Activated naive CD8-positive, alpha-beta T cell treated with anti-CD3 and anti-CD28 coated beads for 36 hours (primary cell): ENCODE measurements at regions not wholly inside any gene's neighbourhood (a gene's known extent, or its start where the extent isn't known, plus 50 kb on each side); places are given as distances from the start of the nearest gene placed in this dataset.

Source experiments
- DNase-seq: peaks from one replicate; pipeline ENCODE4 v3.0.0; 2021
- H3K27ac Mint-ChIP-seq: one replicate; pipeline ENCODE4 v1.8.0; 2022; ENCODE audit warnings: mild to moderate bottlenecking, moderate library complexity, mixed read lengths
- H3K27me3 Mint-ChIP-seq: one replicate; pipeline ENCODE4 v1.8.0; 2022; ENCODE audit warnings: mild to moderate bottlenecking, mixed read lengths
- H3K36me3 Mint-ChIP-seq: one replicate; pipeline ENCODE4 v1.8.0; 2021; ENCODE audit warnings: mild to moderate bottlenecking, mixed read lengths
- H3K4me1 Mint-ChIP-seq: one replicate; pipeline ENCODE4 v1.8.0; 2021; ENCODE audit warnings: mixed read lengths
- H3K4me3 Mint-ChIP-seq: one replicate; pipeline ENCODE4 v1.8.0; 2022; ENCODE audit warnings: mild to moderate bottlenecking, moderate library complexity, mixed read lengths
- H3K9me3 Mint-ChIP-seq: one replicate; pipeline ENCODE4 v1.8.0; 2022; ENCODE audit warnings: mixed read lengths

DNA sequence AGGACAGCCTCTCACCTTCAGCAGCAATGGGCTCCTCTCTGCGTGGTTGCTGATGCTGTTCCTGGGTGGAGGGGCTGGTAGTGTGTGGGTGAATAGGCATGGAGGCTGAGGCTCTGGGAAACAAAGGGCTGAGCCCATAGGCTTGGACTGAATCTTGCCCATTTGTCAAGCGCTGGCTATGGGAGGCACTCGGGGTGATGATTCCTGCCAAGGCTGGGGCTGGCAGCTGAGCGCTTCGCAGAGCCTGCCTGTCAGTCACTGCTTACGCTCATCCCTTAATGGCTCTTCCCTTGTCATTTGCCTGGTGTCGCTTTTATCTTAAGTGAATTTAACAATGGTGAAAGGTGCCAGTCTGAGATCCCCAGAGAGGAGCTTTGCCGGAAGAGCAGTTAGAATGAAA, 353.3 kb downstream of the PBX1 start:
- peaks cover 3% of the 10 kb centered on the region for H3K9me3 Mint-ChIP-seq
- no peak for DNase-seq
- no peaks in the 10 kb centered on the region for H3K36me3 Mint-ChIP-seq
- H3K4me3 Mint-ChIP-seq, result no peak overlapping the region
- no peaks in the 10 kb centered on the region for H3K27me3 Mint-ChIP-seq
- no peak overlapping the region for H3K27ac Mint-ChIP-seq
- H3K4me1 Mint-ChIP-seq, result no peaks in the 10 kb centered on the region

DNA sequence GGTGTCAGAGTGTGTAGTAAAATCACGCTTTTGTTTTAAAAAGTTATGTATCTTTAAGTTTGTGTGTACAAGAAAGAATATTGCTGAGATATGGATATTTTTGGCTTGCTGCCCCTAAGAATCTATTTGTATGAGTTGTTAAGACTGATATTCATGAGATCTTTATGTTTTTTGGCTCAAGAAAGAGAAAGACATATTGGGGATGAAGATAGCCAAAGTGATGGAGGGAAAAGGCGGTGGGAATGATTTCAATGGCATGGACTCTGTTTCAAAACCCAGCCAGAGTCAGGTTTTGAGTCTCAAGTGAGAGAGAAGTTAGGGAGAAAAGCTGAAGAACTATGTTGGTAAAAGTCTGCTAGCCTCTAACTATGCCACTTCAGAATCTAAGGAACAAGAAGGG, 351.7 kb downstream of the PBX1 start:
- Mint-ChIP-seq H3K4me3 (no peak overlapping the region), H3K36me3 (no peaks in the 10 kb centered on the region), H3K27me3 (no peaks in the 10 kb centered on the region), H3K27ac (no peak overlapping the region), H3K9me3 (peaks cover 4% of the 10 kb centered on the region), H3K4me1 (no peaks in the 10 kb centered on the region)
- no peak for DNase-seq

- Mint-ChIP-seq H3K9me3 (peaks cover 4% of the 10 kb centered on the region), H3K4me1 (no peaks in the 10 kb centered on the region), H3K27ac (no peak overlapping the region), H3K27me3 (no peaks in the 10 kb centered on the region), H3K4me3 (no peak overlapping the region), H3K36me3 (no peaks in the 10 kb centered on the region)
- DNase-seq, result no peak
These were observed 348.7 kb downstream of the PBX1 start for GRCh38 chr1:164907666-164908065.

DNA sequence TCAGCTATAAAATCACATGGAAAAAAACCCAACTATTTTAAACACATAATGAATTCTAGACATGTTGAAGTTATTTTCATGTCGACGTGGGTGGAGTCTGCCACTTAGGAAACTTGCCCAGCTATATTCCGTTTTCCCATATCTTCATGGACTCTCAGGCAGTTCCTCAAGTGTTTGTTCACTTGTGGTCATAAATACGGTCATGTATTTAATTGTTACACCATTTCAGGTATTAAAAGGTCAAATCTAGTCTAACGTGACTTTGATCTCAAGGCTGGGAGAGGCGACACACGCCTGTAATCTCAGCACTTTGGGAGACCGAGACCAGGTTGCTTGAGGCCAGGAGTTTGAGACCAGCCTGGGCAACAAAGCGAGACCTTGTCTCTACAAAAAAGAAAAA, 346.9 kb downstream of the PBX1 start:
- no peak for DNase-seq
- H3K27ac Mint-ChIP-seq, result no peak overlapping the region
- no peaks in the 10 kb centered on the region for H3K4me1 Mint-ChIP-seq
- H3K27me3 Mint-ChIP-seq, result no peaks in the 10 kb centered on the region
- no peak overlapping the region for H3K4me3 Mint-ChIP-seq
- no peaks in the 10 kb centered on the region for H3K36me3 Mint-ChIP-seq
- peaks cover 4% of the 10 kb centered on the region for H3K9me3 Mint-ChIP-seq

- Mint-ChIP-seq H3K27ac (no peak overlapping the region), H3K4me1 (no peaks in the 10 kb centered on the region), H3K36me3 (no peaks in the 10 kb centered on the region), H3K4me3 (no peak overlapping the region), H3K9me3 (peaks cover 2% of the 10 kb centered on the region), H3K27me3 (no peaks in the 10 kb centered on the region)
- DNase-seq, result no peak
These were observed 343.5 kb downstream of the PBX1 start for GRCh38 chr1:164902491-164902890.
